Uterus (tissue), 3 donors: ENCODE measurements at regions not wholly inside any gene's neighbourhood (a gene's known extent, or its start where the extent isn't known, plus 50 kb on each side); places are given as distances from the start of the nearest gene placed in this dataset.

Source experiments
- DNase-seq, 2 donors: peaks; one replicate each; pipeline ENCODE4 v3.0.0-alpha.2; 2019 to 2020
- H3K27ac ChIP-seq, 2 donors: fragments of 200-600 bp; sonication (generic); 1 replicate in 1 of 2; 2 replicates in 1 of 2; pipeline ENCODE4 v1.5.1; 2016 to 2018
- H3K27me3 ChIP-seq, 2 donors: fragments of 200-600 bp; sonication (generic); one replicate each; pipeline ENCODE4 v1.5.1; 2018 to 2019; ENCODE audit warnings: control low read depth in 1 of 2
- H3K36me3 ChIP-seq, 2 donors: fragments of 200-600 bp; sonication (generic); one replicate each; pipeline ENCODE4 v1.5.1; 2019; ENCODE audit warnings: control low read depth in 1 of 2
- H3K4me1 ChIP-seq, 2 donors: fragments of 200-600 bp; sonication (generic); one replicate each; pipeline ENCODE4 v1.5.1; 2018 to 2019; ENCODE audit warnings: control low read depth in 1 of 2
- H3K4me3 ChIP-seq, 2 donors: fragments of 200-600 bp; sonication (generic); 1 replicate in 1 of 2; 2 replicates in 1 of 2; pipeline ENCODE4 v1.5.1; 2018 to 2019; ENCODE audit warnings: mild to moderate bottlenecking in 1 of 2
- H3K9me3 ChIP-seq, 2 donors: fragments of 200-600 bp; sonication (generic); one replicate each; pipeline ENCODE4 v1.5.1; 2019; ENCODE audit warnings: control low read depth in 1 of 2
- CTCF ChIP-seq, 4 experiments: fragments of 200-600 bp in 2 of 4; fragments of 450-650 bp in 2 of 4; sonication (generic) in 2 of 4; IDR thresholded peaks; one replicate each; pipeline ENCODE4 v1.5.1; 2016 to 2019; ENCODE audit warnings: antibody characterized with exemption in 4 of 4, mild to moderate bottlenecking in 2 of 4, moderate library complexity in 1 of 4
- POLR2A ChIP-seq, 2 donors: fragments of 450-650 bp; IDR thresholded peaks; one replicate each; pipeline ENCODE4 v1.6.1; 2016; ENCODE audit warnings: antibody characterized with exemption in 2 of 2, mild to moderate bottlenecking in 1 of 2, moderate library complexity in 1 of 2
- intact Hi-C: fragments of 100-400 bp; cut with DNase I; formaldehyde crosslinking; loops from one replicate; pipeline ENCODE4 v1.15.1; 2023; ENCODE audit warnings: low total_unique reads
- donor health status: DM: yes; HTN: yes; CAD: no.

GRCh38 chr10:2256241-2256640 lies 518.9 kb upstream of the ADARB2 start:
- intact Hi-C loops, result no loop called here
- TF ChIP-seq POLR2A (IDR thresholded peaks at IDR 0.05), result no peak
- TF ChIP-seq CTCF (IDR thresholded peaks at IDR 0.05), result no peak

GRCh38 chr10:2252096-2252495 lies 514.8 kb upstream of the ADARB2 start:
- no peaks in the 10 kb centered on the region for H3K27me3 ChIP-seq

More at GRCh38 chr10:2256241-2256640, 518.9 kb upstream of the ADARB2 start:
- Histone ChIP-seq H3K4me1 (no peaks in the 10 kb centered on the region), H3K27me3 (no peaks in the 10 kb centered on the region), H3K9me3 (no peaks in the 10 kb centered on the region), H3K4me3 (no peak overlapping the region), H3K27ac (no peak overlapping the region), H3K36me3 (no peaks in the 10 kb centered on the region)
- DNase-seq, result no peak

GRCh38 chr10:2251631-2252030 lies 514.3 kb upstream of the ADARB2 start:
- H3K27ac ChIP-seq, result no peak overlapping the region
- intact Hi-C loops, result no loop called here
- no peaks in the 10 kb centered on the region for H3K36me3 ChIP-seq
- no peak for DNase-seq
- H3K4me3 ChIP-seq, result no peak overlapping the region
- H3K27me3 ChIP-seq, result no peaks in the 10 kb centered on the region
- no peaks in the 10 kb centered on the region for H3K9me3 ChIP-seq
- TF ChIP-seq CTCF (IDR thresholded peaks at IDR 0.05), result no peak
- TF ChIP-seq POLR2A (IDR thresholded peaks at IDR 0.05), result no peak
- H3K4me1 ChIP-seq, result no peaks in the 10 kb centered on the region

More at GRCh38 chr10:2252096-2252495, 514.8 kb upstream of the ADARB2 start:
- Histone ChIP-seq H3K4me1 (no peaks in the 10 kb centered on the region), H3K9me3 (no peaks in the 10 kb centered on the region), H3K36me3 (no peaks in the 10 kb centered on the region), H3K4me3 (no peak overlapping the region), H3K27ac (no peak overlapping the region)
- no peak for TF ChIP-seq POLR2A (IDR thresholded peaks at IDR 0.05)
- no peak for TF ChIP-seq CTCF (IDR thresholded peaks at IDR 0.05)
- DNase-seq, result no peak
- intact Hi-C loops, result no loop called here

GRCh38 chr10:2246747-2247146 lies 509.4 kb upstream of the ADARB2 start:
- intact Hi-C loops, result no loop called here
- H3K36me3 ChIP-seq, result no peaks in the 10 kb centered on the region
- no peak overlapping the region for H3K27ac ChIP-seq
- H3K4me1 ChIP-seq, result no peaks in the 10 kb centered on the region
- TF ChIP-seq POLR2A (IDR thresholded peaks at IDR 0.05) (no peak), CTCF (IDR thresholded peaks at IDR 0.05) (no peak)
- H3K27me3 ChIP-seq, result no peaks in the 10 kb centered on the region
- DNase-seq, result no peak
- H3K4me3 ChIP-seq, result no peak overlapping the region
- no peaks in the 10 kb centered on the region for H3K9me3 ChIP-seq

- no peak for TF ChIP-seq CTCF (IDR thresholded peaks at IDR 0.05)
- no peak for TF ChIP-seq POLR2A (IDR thresholded peaks at IDR 0.05)
- Histone ChIP-seq H3K9me3 (no peaks in the 10 kb centered on the region), H3K27me3 (no peaks in the 10 kb centered on the region)
Measured at GRCh38 chr10:2245580-2245979, 508.3 kb upstream of the ADARB2 start.

More at GRCh38 chr10:2245580-2245979, 508.3 kb upstream of the ADARB2 start:
- H3K27ac ChIP-seq, result no peak overlapping the region
- DNase-seq, result no peak
- intact Hi-C loops, result no loop called here
- H3K4me1 ChIP-seq, result no peaks in the 10 kb centered on the region
- no peaks in the 10 kb centered on the region for H3K36me3 ChIP-seq
- no peak overlapping the region for H3K4me3 ChIP-seq
